OCI-LY1 (cell line): ENCODE measurements at regions not wholly inside any gene's neighbourhood (a gene's known extent, or its start where the extent isn't known, plus 50 kb on each side); places are given as distances from the start of the nearest gene placed in this dataset.

Experiments used
- H2AFZ ChIP-seq: fragments of 200-600 bp; sonication (generic), shearing (Covaris generic); 2 replicates; pipeline ENCODE4 v1.6.0; 2014; ENCODE audit warnings: antibody characterized with exemption, mild to moderate bottlenecking, low read length
- H3F3A ChIP-seq: fragments of 200-600 bp; sonication (generic), shearing (Covaris generic); 2 replicates; pipeline ENCODE4 v1.6.0; 2014; ENCODE audit warnings: mild to moderate bottlenecking, antibody characterized with exemption, low read length, moderate library complexity; ENCODE audit not compliant: insufficient read depth
- H3K27ac ChIP-seq: fragments of 200-600 bp; sonication (generic); 2 replicates; pipeline ENCODE4 v1.5.1; 2014; ENCODE audit warnings: low read length, mixed run types, mild to moderate bottlenecking, low read depth; ENCODE audit not compliant: poor library complexity, severe bottlenecking
- H3K27me3 ChIP-seq: fragments of 200-600 bp; sonication (generic); 2 replicates; pipeline ENCODE4 v1.6.0; 2014; ENCODE audit warnings: antibody characterized with exemption, mild to moderate bottlenecking, low read length, moderate library complexity; ENCODE audit not compliant: insufficient read depth
- H3K36me3 ChIP-seq: fragments of 200-600 bp; sonication (generic); 2 replicates; pipeline ENCODE4 v1.6.1; 2014; ENCODE audit warnings: mild to moderate bottlenecking, antibody characterized with exemption, low read length, moderate library complexity, mixed read lengths; ENCODE audit not compliant: insufficient read depth
- H3K4me1 ChIP-seq: fragments of 200-600 bp; sonication (generic); 2 replicates; pipeline ENCODE4 v1.5.1; 2014; ENCODE audit warnings: mild to moderate bottlenecking, low read length, moderate library complexity; ENCODE audit not compliant: insufficient read depth, severe bottlenecking
- H3K4me2 ChIP-seq: fragments of 200-600 bp; sonication (generic), shearing (Covaris generic); 2 replicates; pipeline ENCODE4 v1.6.1; 2014; ENCODE audit warnings: low read length
- H3K4me3 ChIP-seq: fragments of 200-600 bp; sonication (generic); 2 replicates; pipeline ENCODE4 v1.5.1; 2014; ENCODE audit warnings: low read length, low read depth, mild to moderate bottlenecking, mixed read lengths; ENCODE audit not compliant: poor library complexity, severe bottlenecking
- H3K79me2 ChIP-seq: fragments of 200-600 bp; shearing (Covaris generic); 2 replicates; pipeline ENCODE4 v1.6.1; 2016; ENCODE audit warnings: mixed run types, low read length, mixed read lengths; ENCODE audit not compliant: insufficient read depth
- H3K9ac ChIP-seq: fragments of 200-600 bp; sonication (generic), shearing (Covaris generic); 2 replicates; pipeline ENCODE4 v1.6.1; 2014; ENCODE audit warnings: mild to moderate bottlenecking, low read length, mixed read lengths
- H3K9me2 ChIP-seq: fragments of 200-600 bp; sonication (generic), shearing (Covaris generic); 2 replicates; pipeline ENCODE4 v1.6.1; 2014; ENCODE audit warnings: low read depth, mild to moderate bottlenecking, low read length, mixed read lengths
- H3K9me3 ChIP-seq: fragments of 200-600 bp; shearing (Covaris generic); 2 replicates; pipeline ENCODE4 v1.6.1; 2014; ENCODE audit warnings: low read length, mixed read lengths
- H4K20me1 ChIP-seq: fragments of 200-600 bp; sonication (generic), shearing (Covaris generic); 2 replicates; pipeline ENCODE4 v1.6.0; 2016; ENCODE audit warnings: mild to moderate bottlenecking, low read length; ENCODE audit not compliant: insufficient read depth
- EZH2 ChIP-seq: fragments of 200-600 bp; sonication (generic), shearing (Covaris generic); IDR thresholded peaks from 2 replicates; pipeline ENCODE4 v1.8.0; 2017; ENCODE audit warnings: borderline replicate concordance, mixed run types, mild to moderate bottlenecking, antibody characterized with exemption, low read length, moderate library complexity, mixed read lengths
- TF ChIP-seq, protein P1 (sequence below): fragments of 200-600 bp; sonication (generic), shearing (Covaris generic); IDR thresholded peaks from 2 replicates; pipeline ENCODE4 v1.5.1; 2017; ENCODE audit warnings: mild to moderate bottlenecking, antibody characterized with exemption, low read length, moderate library complexity, mixed read lengths

DNA sequence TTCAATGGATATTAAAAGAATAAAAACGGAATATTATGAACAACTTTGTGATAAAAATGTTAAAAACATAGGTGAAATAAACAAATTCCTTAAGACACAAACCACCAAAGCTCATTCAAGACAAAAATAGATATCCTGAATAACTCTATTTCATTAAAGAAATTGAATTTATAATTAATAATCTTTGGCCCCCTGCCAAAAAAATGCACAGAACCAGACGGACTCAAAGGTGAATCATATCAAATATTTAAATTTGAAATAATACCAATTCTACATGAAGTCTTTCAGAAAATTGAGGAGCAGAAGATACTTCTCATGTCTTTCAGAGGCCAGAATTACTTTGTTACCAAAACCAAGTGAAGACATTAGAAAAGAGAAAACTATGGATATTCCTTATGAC, 128.3 kb upstream of the KLHL29 start:
- Histone ChIP-seq H3K36me3 (no peaks in the 10 kb centered on the region), H3K79me2 (no peaks in the 10 kb centered on the region)

GRCh38 chr2:23260621-23261020, 124.4 kb upstream of the KLHL29 start:
- Histone ChIP-seq H4K20me1 (no peaks in the 10 kb centered on the region), H3K9ac (no peak overlapping the region), H3K9me2 (no peaks in the 10 kb centered on the region), H3K36me3 (no peaks in the 10 kb centered on the region), H3K4me2 (no peak overlapping the region), H2AFZ (no peak overlapping the region), H3K4me1 (no peaks in the 10 kb centered on the region), H3K9me3 (no peaks in the 10 kb centered on the region), H3F3A (no peaks in the 10 kb centered on the region), H3K4me3 (no peak overlapping the region), H3K27me3 (no peaks in the 10 kb centered on the region), H3K79me2 (no peaks in the 10 kb centered on the region), H3K27ac (no peak overlapping the region)
- TF ChIP-seq EZH2: no peak
- TF ChIP-seq, protein P1, sequence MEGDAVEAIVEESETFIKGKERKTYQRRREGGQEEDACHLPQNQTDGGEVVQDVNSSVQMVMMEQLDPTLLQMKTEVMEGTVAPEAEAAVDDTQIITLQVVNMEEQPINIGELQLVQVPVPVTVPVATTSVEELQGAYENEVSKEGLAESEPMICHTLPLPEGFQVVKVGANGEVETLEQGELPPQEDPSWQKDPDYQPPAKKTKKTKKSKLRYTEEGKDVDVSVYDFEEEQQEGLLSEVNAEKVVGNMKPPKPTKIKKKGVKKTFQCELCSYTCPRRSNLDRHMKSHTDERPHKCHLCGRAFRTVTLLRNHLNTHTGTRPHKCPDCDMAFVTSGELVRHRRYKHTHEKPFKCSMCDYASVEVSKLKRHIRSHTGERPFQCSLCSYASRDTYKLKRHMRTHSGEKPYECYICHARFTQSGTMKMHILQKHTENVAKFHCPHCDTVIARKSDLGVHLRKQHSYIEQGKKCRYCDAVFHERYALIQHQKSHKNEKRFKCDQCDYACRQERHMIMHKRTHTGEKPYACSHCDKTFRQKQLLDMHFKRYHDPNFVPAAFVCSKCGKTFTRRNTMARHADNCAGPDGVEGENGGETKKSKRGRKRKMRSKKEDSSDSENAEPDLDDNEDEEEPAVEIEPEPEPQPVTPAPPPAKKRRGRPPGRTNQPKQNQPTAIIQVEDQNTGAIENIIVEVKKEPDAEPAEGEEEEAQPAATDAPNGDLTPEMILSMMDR: no peak

More for the DNA sequence above, 128.3 kb upstream of the KLHL29 start:
- no peaks in the 10 kb centered on the region for H3K4me1 ChIP-seq
- H3K9me2 ChIP-seq: no peaks in the 10 kb centered on the region
- no peak for TF ChIP-seq EZH2
- TF ChIP-seq, protein P1: no peak
- H3K4me2 ChIP-seq: no peak overlapping the region
- H2AFZ ChIP-seq: no peak overlapping the region
- no peaks in the 10 kb centered on the region for H3K27me3 ChIP-seq
- no peak overlapping the region for H3K4me3 ChIP-seq
- no peaks in the 10 kb centered on the region for H3F3A ChIP-seq
- H3K9me3 ChIP-seq: no peaks in the 10 kb centered on the region
- no peaks in the 10 kb centered on the region for H4K20me1 ChIP-seq
- H3K27ac ChIP-seq: no peak overlapping the region
- no peak overlapping the region for H3K9ac ChIP-seq

DNA sequence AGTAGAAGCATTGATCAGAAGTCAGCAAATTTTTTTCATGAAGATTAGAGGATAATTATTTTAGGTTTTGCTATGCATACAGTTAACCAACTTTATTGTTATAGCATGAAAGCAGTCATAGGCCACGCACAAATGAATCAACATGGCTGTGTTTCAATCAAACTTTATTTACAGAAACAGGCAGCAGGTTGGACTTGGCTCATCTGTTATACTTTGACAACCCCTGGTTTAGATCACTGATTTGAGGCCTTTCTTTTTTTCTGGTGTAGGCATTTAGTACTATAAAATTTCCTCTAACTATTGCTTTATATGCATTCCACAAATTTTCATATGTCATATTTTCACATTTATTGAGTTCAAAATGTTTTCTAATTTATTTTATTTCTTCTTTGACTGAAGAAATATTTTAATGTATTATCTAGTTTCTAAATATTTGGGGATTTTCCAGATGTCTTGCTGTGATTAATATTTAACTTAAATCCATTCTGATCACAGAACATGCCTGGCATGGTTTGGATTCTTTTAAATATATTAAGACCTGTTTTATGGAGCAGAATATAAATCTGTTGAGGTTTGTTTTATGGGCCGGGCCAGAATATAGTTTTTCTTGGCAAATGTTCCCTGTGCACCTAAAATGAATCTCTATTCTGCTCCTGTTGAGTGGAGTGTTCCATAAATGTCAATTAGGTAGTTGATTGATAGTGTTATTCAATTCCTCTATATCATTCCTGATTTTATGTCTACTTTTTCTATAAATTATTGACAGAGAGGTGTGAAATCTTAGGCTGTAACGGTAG, 116.3 kb upstream of the KLHL29 start:
- TF ChIP-seq, protein P1: no peak
- TF ChIP-seq EZH2: no peak
- H3K27ac ChIP-seq: no peak overlapping the region
- no peaks in the 10 kb centered on the region for H3K27me3 ChIP-seq
- no peaks in the 10 kb centered on the region for H3K9me2 ChIP-seq
- no peaks in the 10 kb centered on the region for H4K20me1 ChIP-seq
- H3K4me1 ChIP-seq: no peaks in the 10 kb centered on the region
- no peaks in the 10 kb centered on the region for H3F3A ChIP-seq
- H3K36me3 ChIP-seq: no peaks in the 10 kb centered on the region
- no peak overlapping the region for H3K4me3 ChIP-seq
- H3K79me2 ChIP-seq: no peaks in the 10 kb centered on the region
- no peak overlapping the region for H2AFZ ChIP-seq
- no peaks in the 10 kb centered on the region for H3K9me3 ChIP-seq
- no peak overlapping the region for H3K9ac ChIP-seq
- no peak overlapping the region for H3K4me2 ChIP-seq
